IMR-90 (cell line): ENCODE measurements at regions not wholly inside any gene's neighbourhood (a gene's known extent, or its start where the extent isn't known, plus 50 kb on each side); places are given as distances from the start of the nearest gene placed in this dataset.

Experiments used
- ATAC-seq: fragments of 200-7000 bp; cut with Tn5 transposase; 2 replicates; pipeline ENCODE4 v1.9.1; 2020; ENCODE audit warnings: low read depth, mild to moderate bottlenecking, moderate library complexity
- BruUV-seq: library from RNA; stranded (reverse); fragments of 400-500 nt; replicated peaks from 2 replicates; lab custom pipeline; 2021; lab: Mats Ljungman, UMichigan
- CTCF ChIA-PET: fragments of 300-600 bp; formaldehyde crosslinking; extraction: SDS; loops from one replicate; lab custom pipeline; 2021; ENCODE audit warnings: antibody characterized with exemption; lab: Yijun Ruan, JAX
- POLR2A ChIA-PET: fragments of 300-600 bp; sonication (Branson Sonifier 250); formaldehyde crosslinking; loops from one replicate; lab custom pipeline; 2022; ENCODE audit warnings: antibody characterized with exemption; ENCODE audit not compliant: unreplicated experiment; lab: Charles Lee
- DNase-seq: peaks from one replicate; pipeline ENCODE4 v3.0.0; 2013
- H2AFZ ChIP-seq: replicated peaks from 2 replicates; pipeline ENCODE3; 2013; ENCODE audit warnings: low read length, mild to moderate bottlenecking; ENCODE audit not compliant: poor library complexity
- H2AK5ac ChIP-seq: 2 replicates; pipeline ENCODE4 v1.6.1; 2013; ENCODE audit warnings: low read depth, low read length, inconsistent platforms
- H2AK9ac ChIP-seq: replicated peaks from 2 replicates; pipeline ENCODE3; 2013; ENCODE audit warnings: mild to moderate bottlenecking, low read depth, low read length, moderate library complexity; ENCODE audit not compliant: poor library complexity
- H2BK120ac ChIP-seq: 2 replicates; pipeline ENCODE4 v1.6.1; 2013; ENCODE audit warnings: low read depth, low read length, inconsistent platforms
- H2BK15ac ChIP-seq: 3 replicates; pipeline ENCODE4 v1.6.1; 2013; ENCODE audit warnings: low read depth, low read length, inconsistent platforms
- H2BK20ac ChIP-seq: 2 replicates; pipeline ENCODE4 v1.6.1; 2013; ENCODE audit warnings: low read depth, mild to moderate bottlenecking, inconsistent platforms, low read length, moderate library complexity
- H2BK5ac ChIP-seq: 2 replicates; pipeline ENCODE4 v1.6.1; 2013; ENCODE audit warnings: mild to moderate bottlenecking, low read depth, low read length, inconsistent platforms; ENCODE audit not compliant: poor library complexity, severe bottlenecking
- H3K14ac ChIP-seq: replicated peaks from 2 replicates; pipeline ENCODE4 v1.6.1; 2013; ENCODE audit warnings: low read depth, low read length, inconsistent platforms
- H3K18ac ChIP-seq: 2 replicates; pipeline ENCODE4 v1.6.1; 2013; ENCODE audit warnings: low read depth, low read length, control low read depth
- H3K23ac ChIP-seq: 2 replicates; pipeline ENCODE4 v1.6.1; 2013; ENCODE audit warnings: low read depth, low read length, inconsistent platforms
- H3K27ac ChIP-seq: 2 replicates; pipeline ENCODE4 v1.5.1; 2013; ENCODE audit warnings: mild to moderate bottlenecking, control low read depth, low read length; ENCODE audit not compliant: insufficient read depth
- H3K27me3 ChIP-seq: 2 replicates; pipeline ENCODE4 v1.6.1; 2013; ENCODE audit warnings: low read length; ENCODE audit not compliant: control insufficient read depth, insufficient read depth
- H3K36me3 ChIP-seq: 2 replicates; pipeline ENCODE4 v1.6.1; 2013; ENCODE audit warnings: low read length, mixed read lengths; ENCODE audit not compliant: control insufficient read depth, insufficient read depth
- H3K4ac ChIP-seq: 2 replicates; pipeline ENCODE4 v1.6.1; 2013; ENCODE audit warnings: low read depth, low read length, inconsistent platforms
- H3K4me1 ChIP-seq: 2 replicates; pipeline ENCODE4 v1.6.1; 2013; ENCODE audit warnings: low read length, mixed read lengths; ENCODE audit not compliant: control insufficient read depth, insufficient read depth
- H3K4me2 ChIP-seq: 2 replicates; pipeline ENCODE4 v1.6.1; 2013; ENCODE audit warnings: low read depth, mild to moderate bottlenecking, control low read depth, low read length, moderate library complexity
- H3K4me3 ChIP-seq: 2 replicates; pipeline ENCODE4 v1.5.1; 2013; ENCODE audit warnings: low read depth, mild to moderate bottlenecking, control low read depth, low read length, moderate library complexity; ENCODE audit not compliant: insufficient read depth
- H3K56ac ChIP-seq: 2 replicates; pipeline ENCODE4 v1.6.1; 2013; ENCODE audit warnings: low read length, inconsistent platforms; ENCODE audit not compliant: insufficient read depth; ENCODE audit errors: extremely low read depth
- H3K79me1 ChIP-seq, 2 experiments: 2 replicates each; pipeline ENCODE4 v1.6.1; 2013; ENCODE audit warnings: low read length in 2 of 2, inconsistent platforms in 1 of 2, low read depth in 1 of 2
- H3K9ac ChIP-seq: 2 replicates; pipeline ENCODE4 v1.6.1; 2013; ENCODE audit warnings: low read depth, low read length, control low read depth
- H3K9me1 ChIP-seq: 2 replicates; pipeline ENCODE4 v1.6.1; 2013; ENCODE audit warnings: low read length, inconsistent platforms; ENCODE audit not compliant: insufficient read depth
- H3K9me3 ChIP-seq: 2 replicates; pipeline ENCODE4 v1.6.1; 2013; ENCODE audit warnings: low read length; ENCODE audit not compliant: control insufficient read depth, insufficient read depth
- H4K20me1 ChIP-seq: 2 replicates; pipeline ENCODE4 v1.6.1; 2013; ENCODE audit warnings: low read length, inconsistent platforms; ENCODE audit not compliant: insufficient read depth
- H4K5ac ChIP-seq: 2 replicates; pipeline ENCODE4 v1.6.1; 2013; ENCODE audit warnings: mild to moderate bottlenecking, low read depth, low read length, control low read depth
- H4K8ac ChIP-seq, 2 experiments: 2 replicates each; pipeline ENCODE4 v1.6.1; 2013; ENCODE audit warnings: low read depth in 2 of 2, low read length in 2 of 2, control low read depth in 1 of 2, inconsistent platforms in 1 of 2
- H4K91ac ChIP-seq: 2 replicates; pipeline ENCODE4 v1.6.1; 2013; ENCODE audit warnings: low read depth, low read length, inconsistent platforms; ENCODE audit not compliant: insufficient read depth
- BHLHE40 ChIP-seq: fragments of 150-350 bp; IDR thresholded peaks from 2 replicates; pipeline ENCODE4 v1.6.1; 2016; ENCODE audit warnings: mild to moderate bottlenecking, low read depth, low read length
- CEBPB ChIP-seq: IDR thresholded peaks from 2 replicates; pipeline ENCODE4 v1.6.1; 2012; ENCODE audit warnings: low read depth, low read length, improper control_type of control experiment
- CHD1 ChIP-seq: IDR thresholded peaks from 2 replicates; pipeline ENCODE4 v1.6.1; 2012; ENCODE audit warnings: low read depth, low read length, improper control_type of control experiment
- FOS ChIP-seq: fragments of 150-350 bp; IDR thresholded peaks from 2 replicates; pipeline ENCODE4 v1.6.1; 2016; ENCODE audit warnings: low read depth, low read length
- MAFK ChIP-seq: IDR thresholded peaks from 2 replicates; pipeline ENCODE4 v1.6.1; 2012; ENCODE audit warnings: low read depth, low read length, improper control_type of control experiment
- MAZ ChIP-seq: IDR thresholded peaks from 2 replicates; pipeline ENCODE4 v1.6.1; 2012; ENCODE audit warnings: low read depth, mild to moderate bottlenecking, low read length, improper control_type of control experiment, moderate library complexity, borderline replicate concordance
- NFE2L2 ChIP-seq: fragments of 150-350 bp; IDR thresholded peaks from 2 replicates; pipeline ENCODE4 v1.6.1; 2016; ENCODE audit warnings: low read depth, mild to moderate bottlenecking, low read length
- POLR2A ChIP-seq: IDR thresholded peaks from 2 replicates; pipeline ENCODE4 v1.6.1; 2012; ENCODE audit warnings: mild to moderate bottlenecking, low read depth, low read length
- SMC3 ChIP-seq: fragments of 150-350 bp; IDR thresholded peaks from 2 replicates; pipeline ENCODE4 v1.6.1; 2016; ENCODE audit warnings: low read depth, mild to moderate bottlenecking, antibody characterized with exemption, low read length, moderate library complexity
- WGBS, 2 experiments: methylation state at CpG; one replicate each; pipeline versions ENCODE4 v1.1.5 to v1.1.7; 2013; ENCODE audit warnings: missing lambda C conversion rate in 2 of 2; ENCODE audit not compliant: insufficient read length in 1 of 2; ENCODE audit errors: extremely low coverage in 2 of 2; 5-methylcytosine and 5-hydroxymethylcytosine counted together
- dilution Hi-C: fragments of 300-500 bp; cut with HindIII; formaldehyde crosslinking; loops from one replicate; pipeline ENCODE4 v1.14.3; 2018; ENCODE audit warnings: low sequenced_read_pairs; ENCODE audit not compliant: unreplicated experiment
- in situ Hi-C: fragments of 300-500 bp; cut with MboI; formaldehyde crosslinking; loops from 3 replicates; pipeline ENCODE4 v1.14.3; 2019; ENCODE audit warnings: low sequenced_read_pairs, inconsistent platforms, mixed read lengths
- intact Hi-C: fragments of 100-400 bp; cut with micrococcal nuclease; formaldehyde crosslinking; loops from 2 replicates; pipeline ENCODE4 v1.10.0; 2022
- TF ChIP-seq, protein P1 (sequence below): fragments of 150-350 bp; IDR thresholded peaks from 2 replicates; pipeline ENCODE4 v1.6.1; 2017; ENCODE audit warnings: mild to moderate bottlenecking, antibody characterized with exemption, low read length, low read depth
- TF ChIP-seq, protein P2 (sequence below): fragments of 150-350 bp; IDR thresholded peaks from 2 replicates; pipeline ENCODE4 v1.6.1; 2016; ENCODE audit warnings: low read depth, mild to moderate bottlenecking, low read length, moderate library complexity, borderline replicate concordance

DNA sequence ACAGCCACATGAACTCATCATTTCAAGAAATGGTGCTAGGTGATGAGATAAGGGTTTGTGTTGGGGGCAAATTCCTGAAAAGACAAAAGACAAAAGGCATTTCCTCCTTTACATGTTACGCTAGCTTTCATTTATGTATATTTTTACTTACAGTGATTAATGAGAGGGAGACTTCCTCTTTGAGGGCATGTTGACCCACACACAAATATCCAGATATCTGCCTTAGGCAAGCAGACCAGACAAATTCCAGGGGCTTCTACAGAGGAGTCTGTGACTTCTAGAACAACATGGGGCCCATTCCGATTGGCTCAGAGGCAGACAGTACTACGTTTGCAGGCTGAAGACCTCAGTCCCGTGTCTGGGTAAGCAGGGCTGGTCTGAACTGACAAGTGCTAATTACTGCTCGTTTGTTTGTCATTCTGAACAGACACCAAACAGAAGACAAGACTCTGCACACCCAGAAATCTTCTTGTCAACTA, 74.8 kb upstream of the ST6GAL2 start:
- Histone ChIP-seq H2BK20ac (no peak overlapping the region), H3K4me2 (no peak overlapping the region), H2AK5ac (no peak overlapping the region), H2AFZ (no peak overlapping the region), H3K9me3 (peaks cover 11% of the 10 kb centered on the region), H3K9me1 (no peaks in the 10 kb centered on the region), H4K20me1 (no peaks in the 10 kb centered on the region), H3K4me3 (no peak overlapping the region), H4K5ac (no peak overlapping the region), H2AK9ac (no peak overlapping the region), H3K56ac (no peak overlapping the region), H2BK15ac (no peak overlapping the region), H4K91ac (no peak overlapping the region), H2BK5ac (no peak overlapping the region), H3K9ac (no peak overlapping the region), H3K27me3 (no peaks in the 10 kb centered on the region), H3K4me1 (no peaks in the 10 kb centered on the region), H3K4ac (no peak overlapping the region), H3K14ac (no peak overlapping the region), H3K18ac (no peak overlapping the region), H3K23ac (no peak overlapping the region), H3K79me1 (no peaks in the 10 kb centered on the region), H3K27ac (no peak overlapping the region), H2BK120ac (no peak overlapping the region), H4K8ac (no peak overlapping the region), H3K36me3 (no peaks in the 10 kb centered on the region)
- intact Hi-C loops = no loop called here
- no TSS peak for BruUV-seq
- dilution Hi-C loops = no loop called here
- WGBS, 2 experiments = 60% methylated on average over 1 of the region's 5 CpGs; no CpG with 5 or more reads in 1 of the 2 experiments
- ChIA-PET CTCF (no interaction called here), POLR2A (interaction anchor here (0.9 kb wide), 1 partner anchor 57 kb away, joined by 3 read pairs; no protein-coding TSS in a partner anchor)
- TF ChIP-seq, protein P1, sequence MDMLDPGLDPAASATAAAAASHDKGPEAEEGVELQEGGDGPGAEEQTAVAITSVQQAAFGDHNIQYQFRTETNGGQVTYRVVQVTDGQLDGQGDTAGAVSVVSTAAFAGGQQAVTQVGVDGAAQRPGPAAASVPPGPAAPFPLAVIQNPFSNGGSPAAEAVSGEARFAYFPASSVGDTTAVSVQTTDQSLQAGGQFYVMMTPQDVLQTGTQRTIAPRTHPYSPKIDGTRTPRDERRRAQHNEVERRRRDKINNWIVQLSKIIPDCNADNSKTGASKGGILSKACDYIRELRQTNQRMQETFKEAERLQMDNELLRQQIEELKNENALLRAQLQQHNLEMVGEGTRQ = no peak
- TF ChIP-seq CHD1 = no peak
- TF ChIP-seq, protein P2, sequence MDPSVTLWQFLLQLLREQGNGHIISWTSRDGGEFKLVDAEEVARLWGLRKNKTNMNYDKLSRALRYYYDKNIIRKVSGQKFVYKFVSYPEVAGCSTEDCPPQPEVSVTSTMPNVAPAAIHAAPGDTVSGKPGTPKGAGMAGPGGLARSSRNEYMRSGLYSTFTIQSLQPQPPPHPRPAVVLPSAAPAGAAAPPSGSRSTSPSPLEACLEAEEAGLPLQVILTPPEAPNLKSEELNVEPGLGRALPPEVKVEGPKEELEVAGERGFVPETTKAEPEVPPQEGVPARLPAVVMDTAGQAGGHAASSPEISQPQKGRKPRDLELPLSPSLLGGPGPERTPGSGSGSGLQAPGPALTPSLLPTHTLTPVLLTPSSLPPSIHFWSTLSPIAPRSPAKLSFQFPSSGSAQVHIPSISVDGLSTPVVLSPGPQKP = no peak
- no peak for TF ChIP-seq CEBPB
- no peak for TF ChIP-seq MAFK
- TF ChIP-seq SMC3 = no peak
- TF ChIP-seq POLR2A = no peak
- TF ChIP-seq FOS = no peak
- TF ChIP-seq BHLHE40 = no peak
- TF ChIP-seq MAZ = no peak
- no peak for TF ChIP-seq NFE2L2
- in situ Hi-C loops = no loop called here
- DNase-seq = no peak
- no peak for ATAC-seq
